ENCODE measurements at regions not wholly inside any gene's neighbourhood (a gene's known extent, or its start where the extent isn't known, plus 50 kb on each side); places are given as distances from the start of the nearest gene placed in this dataset.

DNA sequence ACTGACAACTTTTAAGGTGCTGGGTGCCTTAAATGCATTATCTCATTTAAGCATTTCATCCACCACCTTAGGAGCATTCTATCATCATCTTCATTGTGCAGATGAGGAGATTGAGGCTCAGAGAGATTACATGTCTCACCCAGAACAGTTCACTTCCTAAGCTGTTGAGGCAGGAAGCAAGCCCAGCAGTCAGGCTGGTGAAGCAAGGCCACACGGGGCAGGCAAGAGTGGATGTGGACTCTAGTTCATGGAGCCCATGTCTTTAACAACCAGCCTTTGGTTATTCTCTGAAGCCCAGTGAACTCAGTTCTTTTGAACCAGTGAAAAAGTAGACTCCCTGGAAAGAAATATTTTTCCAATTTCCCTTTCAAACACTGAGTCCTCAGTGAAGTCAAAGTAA is 294.8 kb upstream of the MGAT5 start:
- in situ Hi-C loops (cut with HindIII; ENCODE audit: low sequenced_read_pairs) = no loop called here
- H3K4me3 ChIP-seq (ENCODE audit: low read depth, low read length) = no peak overlapping the region
- no peak for DNase-seq (ENCODE audit: low read depth, low spot score)
- TF ChIP-seq, protein P1, sequence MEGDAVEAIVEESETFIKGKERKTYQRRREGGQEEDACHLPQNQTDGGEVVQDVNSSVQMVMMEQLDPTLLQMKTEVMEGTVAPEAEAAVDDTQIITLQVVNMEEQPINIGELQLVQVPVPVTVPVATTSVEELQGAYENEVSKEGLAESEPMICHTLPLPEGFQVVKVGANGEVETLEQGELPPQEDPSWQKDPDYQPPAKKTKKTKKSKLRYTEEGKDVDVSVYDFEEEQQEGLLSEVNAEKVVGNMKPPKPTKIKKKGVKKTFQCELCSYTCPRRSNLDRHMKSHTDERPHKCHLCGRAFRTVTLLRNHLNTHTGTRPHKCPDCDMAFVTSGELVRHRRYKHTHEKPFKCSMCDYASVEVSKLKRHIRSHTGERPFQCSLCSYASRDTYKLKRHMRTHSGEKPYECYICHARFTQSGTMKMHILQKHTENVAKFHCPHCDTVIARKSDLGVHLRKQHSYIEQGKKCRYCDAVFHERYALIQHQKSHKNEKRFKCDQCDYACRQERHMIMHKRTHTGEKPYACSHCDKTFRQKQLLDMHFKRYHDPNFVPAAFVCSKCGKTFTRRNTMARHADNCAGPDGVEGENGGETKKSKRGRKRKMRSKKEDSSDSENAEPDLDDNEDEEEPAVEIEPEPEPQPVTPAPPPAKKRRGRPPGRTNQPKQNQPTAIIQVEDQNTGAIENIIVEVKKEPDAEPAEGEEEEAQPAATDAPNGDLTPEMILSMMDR (IDR thresholded peaks at IDR 0.05; ENCODE audit: low read depth, low read length) = no peak

DNA sequence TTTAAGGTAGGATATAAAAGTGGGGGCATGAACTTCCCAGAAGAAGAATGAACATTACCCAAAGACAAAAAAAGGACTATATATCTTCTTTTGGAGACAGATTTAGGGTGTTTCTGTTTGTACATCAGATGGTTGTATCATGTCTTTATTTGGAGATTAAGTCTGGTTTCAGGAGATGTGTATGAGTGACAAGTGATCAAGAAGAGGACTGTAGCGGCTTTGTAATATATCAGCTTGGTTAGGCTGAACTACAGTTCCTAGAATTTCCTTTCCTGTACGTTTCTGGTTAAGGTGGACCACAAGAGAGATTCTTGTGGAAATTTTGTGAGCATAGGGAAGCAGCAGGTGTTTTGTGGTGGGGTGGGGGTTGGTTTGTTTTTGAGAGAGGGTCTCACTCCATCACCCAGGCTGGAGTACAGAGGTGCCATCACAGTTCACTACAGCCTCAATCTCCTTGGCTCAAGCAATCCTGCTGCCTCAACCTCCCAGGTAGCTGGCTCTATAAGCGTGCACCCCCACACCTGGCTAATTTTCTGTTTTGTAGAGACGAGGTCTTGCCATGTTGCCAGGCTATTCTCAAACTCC is 287.1 kb upstream of the MGAT5 start:
- DNase-seq (ENCODE audit: low read depth, low spot score) = no peak
- in situ Hi-C loops (cut with HindIII; ENCODE audit: low sequenced_read_pairs) = no loop called here

DNA sequence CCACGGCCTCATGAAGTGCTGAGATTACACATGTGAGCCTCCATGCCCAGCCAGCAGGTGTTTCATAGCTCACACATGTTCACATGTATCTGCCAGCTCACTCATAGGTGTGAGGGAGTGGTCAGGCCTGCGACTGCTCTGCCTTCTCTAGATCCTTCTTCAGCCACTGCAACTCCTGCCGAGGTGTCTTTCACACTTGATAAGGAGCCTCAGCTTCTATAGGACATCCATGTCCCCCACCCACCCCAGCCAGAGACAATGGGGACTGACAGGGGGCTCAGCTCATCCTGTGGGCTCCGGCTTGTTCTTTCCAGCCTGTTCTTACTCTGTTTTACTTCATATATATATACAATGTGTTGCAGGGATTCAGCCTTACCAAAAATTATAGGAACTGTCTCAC is 286.5 kb upstream of the MGAT5 start:
- H3K4me3 ChIP-seq (ENCODE audit: low read depth, low read length) = no peak overlapping the region
- in situ Hi-C loops (cut with HindIII; ENCODE audit: low sequenced_read_pairs) = no loop called here
- TF ChIP-seq, protein P1 (IDR thresholded peaks at IDR 0.05; ENCODE audit: low read depth, low read length) = no peak
- no peak for DNase-seq (ENCODE audit: low read depth, low spot score)

More for the DNA sequence above, 287.1 kb upstream of the MGAT5 start:
- H3K4me3 ChIP-seq (ENCODE audit: low read depth, low read length) = no peak overlapping the region
- TF ChIP-seq, protein P1 (IDR thresholded peaks at IDR 0.05; ENCODE audit: low read depth, low read length) = no peak

DNA sequence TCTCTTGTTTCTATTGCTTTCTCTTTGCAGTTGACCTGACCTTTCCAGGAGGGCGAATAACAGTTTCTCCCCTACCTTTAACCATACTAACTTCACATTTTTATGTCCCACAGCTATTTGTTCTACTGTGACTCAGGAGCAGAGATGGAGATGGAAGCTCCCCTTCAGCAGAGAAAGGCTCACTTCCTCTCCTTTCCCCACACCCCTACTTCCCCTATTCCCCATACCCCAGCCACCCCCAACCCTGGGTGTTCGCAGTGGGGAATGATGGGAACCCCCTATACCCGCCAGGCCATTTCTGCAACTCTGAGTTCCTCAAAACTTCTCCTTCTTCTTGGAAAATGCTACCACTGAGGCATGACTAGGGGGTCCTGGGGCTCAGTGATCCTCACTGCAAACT is 285.4 kb upstream of the MGAT5 start:
- H3K4me3 ChIP-seq (ENCODE audit: low read depth, low read length) = no peak overlapping the region
- no peak for DNase-seq (ENCODE audit: low read depth, low spot score)
- TF ChIP-seq, protein P1 (IDR thresholded peaks at IDR 0.05; ENCODE audit: low read depth, low read length) = no peak
- in situ Hi-C loops (cut with HindIII; ENCODE audit: low sequenced_read_pairs) = no loop called here

DNA sequence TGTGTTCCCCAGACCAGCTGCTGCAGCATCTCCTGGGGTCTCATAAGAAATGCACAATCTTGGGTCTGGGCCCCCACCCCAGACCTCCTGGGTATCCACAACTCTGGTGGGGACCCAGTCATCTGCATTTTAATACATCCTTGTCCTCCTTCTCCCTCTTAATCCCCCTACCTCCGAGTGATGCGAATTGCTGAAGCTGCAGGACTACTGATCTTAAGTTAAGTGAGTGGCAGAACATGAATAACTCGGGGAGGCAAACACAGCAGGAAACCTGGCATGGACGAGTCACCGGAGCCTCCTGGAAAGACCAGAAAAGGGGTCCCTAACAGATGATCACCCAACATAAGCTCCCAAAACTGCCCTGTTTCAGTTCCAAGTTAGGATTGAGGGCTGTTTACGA is 283.2 kb upstream of the MGAT5 start:
- DNase-seq (ENCODE audit: low read depth, low spot score) = no peak
- TF ChIP-seq, protein P1 (IDR thresholded peaks at IDR 0.05; ENCODE audit: low read depth, low read length) = no peak
- in situ Hi-C loops (cut with HindIII; ENCODE audit: low sequenced_read_pairs) = no loop called here
- no peak overlapping the region for H3K4me3 ChIP-seq (ENCODE audit: low read depth, low read length)

DNA sequence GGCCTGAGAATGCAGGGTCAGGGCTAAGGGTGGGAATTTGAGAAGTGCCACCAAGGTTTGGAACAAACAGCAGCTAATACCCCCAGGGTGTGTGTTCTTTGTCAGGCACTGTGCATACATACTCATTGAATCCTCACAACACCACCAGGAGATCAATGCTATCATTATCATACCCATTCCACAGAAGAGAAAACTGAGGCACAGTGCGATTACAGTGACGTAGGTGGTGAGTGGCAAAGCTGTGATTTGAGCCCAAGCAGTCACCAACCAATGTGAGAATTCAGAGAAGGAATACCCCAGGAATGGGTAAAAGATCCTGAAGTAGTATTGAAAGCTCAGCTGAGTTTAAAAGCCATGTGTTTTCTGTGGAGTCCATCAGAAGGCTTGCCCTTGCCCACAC is 281.6 kb upstream of the MGAT5 start:
- DNase-seq (ENCODE audit: low read depth, low spot score) = no peak
- no peak overlapping the region for H3K4me3 ChIP-seq (ENCODE audit: low read depth, low read length)
- in situ Hi-C loops (cut with HindIII; ENCODE audit: low sequenced_read_pairs) = no loop called here
- TF ChIP-seq, protein P1 (IDR thresholded peaks at IDR 0.05; ENCODE audit: low read depth, low read length) = no peak

DNA sequence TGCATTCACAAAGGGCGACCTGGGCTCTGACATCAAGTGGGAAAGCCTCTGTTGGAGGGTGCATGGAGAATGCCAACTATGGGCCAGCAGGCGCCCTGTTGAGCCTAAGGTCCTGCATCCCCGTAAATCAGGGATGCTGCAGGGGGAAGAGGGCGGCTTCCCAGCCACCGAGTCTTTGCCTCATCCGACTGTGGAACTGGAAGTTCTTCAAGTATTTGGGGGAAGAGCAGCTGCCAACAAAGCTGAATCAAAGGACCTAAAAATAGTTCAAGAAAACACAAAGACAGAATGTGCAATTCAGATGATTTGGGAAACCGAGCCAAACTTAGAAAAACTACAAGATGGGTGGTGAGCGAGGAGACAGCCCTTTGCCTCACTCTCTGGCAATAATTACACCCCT is 281.1 kb upstream of the MGAT5 start:
- TF ChIP-seq, protein P1 (IDR thresholded peaks at IDR 0.05; ENCODE audit: low read depth, low read length) = no peak
- H3K4me3 ChIP-seq (ENCODE audit: low read depth, low read length) = no peak overlapping the region
- in situ Hi-C loops (cut with HindIII; ENCODE audit: low sequenced_read_pairs) = no loop called here
- DNase-seq (ENCODE audit: low read depth, low spot score) = no peak

All from astrocyte of the spinal cord (primary cell).